ENCODE measurements at regions not wholly inside any gene's neighbourhood (a gene's known extent, or its start where the extent isn't known, plus 50 kb on each side); places are given as distances from the start of the nearest gene placed in this dataset.

DNA sequence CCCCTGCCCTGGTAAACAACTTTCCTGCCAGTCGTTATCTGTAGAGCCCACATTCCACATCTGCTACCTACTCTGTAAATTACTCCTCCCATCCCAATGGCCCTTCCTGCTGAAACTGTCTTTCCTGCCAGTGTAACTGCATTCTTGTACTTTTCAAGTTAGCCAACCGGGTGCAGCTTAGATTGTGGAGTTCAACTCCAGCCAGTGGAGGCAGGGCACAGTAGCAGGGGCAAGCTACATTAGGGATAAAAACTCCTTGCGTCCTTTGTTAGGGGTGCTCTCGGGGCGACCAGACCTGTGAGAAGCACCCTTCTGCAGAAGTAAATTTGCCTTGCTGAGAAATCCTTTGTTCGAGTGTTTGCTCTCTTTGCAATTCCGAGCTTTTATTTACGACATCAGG, 639.0 kb upstream of the TYRP1 start:
- TF ChIP-seq, protein P1, sequence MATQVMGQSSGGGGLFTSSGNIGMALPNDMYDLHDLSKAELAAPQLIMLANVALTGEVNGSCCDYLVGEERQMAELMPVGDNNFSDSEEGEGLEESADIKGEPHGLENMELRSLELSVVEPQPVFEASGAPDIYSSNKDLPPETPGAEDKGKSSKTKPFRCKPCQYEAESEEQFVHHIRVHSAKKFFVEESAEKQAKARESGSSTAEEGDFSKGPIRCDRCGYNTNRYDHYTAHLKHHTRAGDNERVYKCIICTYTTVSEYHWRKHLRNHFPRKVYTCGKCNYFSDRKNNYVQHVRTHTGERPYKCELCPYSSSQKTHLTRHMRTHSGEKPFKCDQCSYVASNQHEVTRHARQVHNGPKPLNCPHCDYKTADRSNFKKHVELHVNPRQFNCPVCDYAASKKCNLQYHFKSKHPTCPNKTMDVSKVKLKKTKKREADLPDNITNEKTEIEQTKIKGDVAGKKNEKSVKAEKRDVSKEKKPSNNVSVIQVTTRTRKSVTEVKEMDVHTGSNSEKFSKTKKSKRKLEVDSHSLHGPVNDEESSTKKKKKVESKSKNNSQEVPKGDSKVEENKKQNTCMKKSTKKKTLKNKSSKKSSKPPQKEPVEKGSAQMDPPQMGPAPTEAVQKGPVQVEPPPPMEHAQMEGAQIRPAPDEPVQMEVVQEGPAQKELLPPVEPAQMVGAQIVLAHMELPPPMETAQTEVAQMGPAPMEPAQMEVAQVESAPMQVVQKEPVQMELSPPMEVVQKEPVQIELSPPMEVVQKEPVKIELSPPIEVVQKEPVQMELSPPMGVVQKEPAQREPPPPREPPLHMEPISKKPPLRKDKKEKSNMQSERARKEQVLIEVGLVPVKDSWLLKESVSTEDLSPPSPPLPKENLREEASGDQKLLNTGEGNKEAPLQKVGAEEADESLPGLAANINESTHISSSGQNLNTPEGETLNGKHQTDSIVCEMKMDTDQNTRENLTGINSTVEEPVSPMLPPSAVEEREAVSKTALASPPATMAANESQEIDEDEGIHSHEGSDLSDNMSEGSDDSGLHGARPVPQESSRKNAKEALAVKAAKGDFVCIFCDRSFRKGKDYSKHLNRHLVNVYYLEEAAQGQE (IDR thresholded peaks at IDR 0.05; ENCODE audit: insufficient read depth in 1 of 2, low read depth in 2 of 2, low read length in 2 of 2) = no peak
- TF ChIP-seq SIN3A (IDR thresholded peaks at IDR 0.05; ENCODE audit: borderline replicate concordance, insufficient read depth, low read length) (no peak), POLR2AphosphoS5 (IDR thresholded peaks at IDR 0.05; ENCODE audit: low read depth, low read length) (no peak), TAF1 (IDR thresholded peaks at IDR 0.05; ENCODE audit: borderline replicate concordance, insufficient read depth, low read length) (no peak), FOXP2 (optimal IDR thresholded peaks at IDR 0.05; ENCODE audit: borderline replicate concordance, extremely low read depth, extremely low read length, insufficient read depth) (no peak)

All from PFSK-1 (cell line).